IMR-90 (cell line): ENCODE measurements at regions not wholly inside any gene's neighbourhood (a gene's known extent, or its start where the extent isn't known, plus 50 kb on each side); places are given as distances from the start of the nearest gene placed in this dataset.

Experiments used
- ATAC-seq: fragments of 200-7000 bp; cut with Tn5 transposase; 2 replicates; pipeline ENCODE4 v1.9.1; 2020; ENCODE audit warnings: low read depth, mild to moderate bottlenecking, moderate library complexity
- BruUV-seq: library from RNA; stranded (reverse); fragments of 400-500 nt; replicated peaks from 2 replicates; lab custom pipeline; 2021; lab: Mats Ljungman, UMichigan
- CTCF ChIA-PET: fragments of 300-600 bp; formaldehyde crosslinking; extraction: SDS; loops from one replicate; lab custom pipeline; 2021; ENCODE audit warnings: antibody characterized with exemption; lab: Yijun Ruan, JAX
- POLR2A ChIA-PET: fragments of 300-600 bp; sonication (Branson Sonifier 250); formaldehyde crosslinking; loops from one replicate; lab custom pipeline; 2022; ENCODE audit warnings: antibody characterized with exemption; ENCODE audit not compliant: unreplicated experiment; lab: Charles Lee
- DNase-seq: peaks from one replicate; pipeline ENCODE4 v3.0.0; 2013
- H2AFZ ChIP-seq: replicated peaks from 2 replicates; pipeline ENCODE3; 2013; ENCODE audit warnings: low read length, mild to moderate bottlenecking; ENCODE audit not compliant: poor library complexity
- H2AK5ac ChIP-seq: 2 replicates; pipeline ENCODE4 v1.6.1; 2013; ENCODE audit warnings: low read depth, low read length, inconsistent platforms
- H2AK9ac ChIP-seq: replicated peaks from 2 replicates; pipeline ENCODE3; 2013; ENCODE audit warnings: mild to moderate bottlenecking, low read depth, low read length, moderate library complexity; ENCODE audit not compliant: poor library complexity
- H2BK120ac ChIP-seq: 2 replicates; pipeline ENCODE4 v1.6.1; 2013; ENCODE audit warnings: low read depth, low read length, inconsistent platforms
- H2BK15ac ChIP-seq: 3 replicates; pipeline ENCODE4 v1.6.1; 2013; ENCODE audit warnings: low read depth, low read length, inconsistent platforms
- H2BK20ac ChIP-seq: 2 replicates; pipeline ENCODE4 v1.6.1; 2013; ENCODE audit warnings: low read depth, mild to moderate bottlenecking, inconsistent platforms, low read length, moderate library complexity
- H2BK5ac ChIP-seq: 2 replicates; pipeline ENCODE4 v1.6.1; 2013; ENCODE audit warnings: mild to moderate bottlenecking, low read depth, low read length, inconsistent platforms; ENCODE audit not compliant: poor library complexity, severe bottlenecking
- H3K14ac ChIP-seq: replicated peaks from 2 replicates; pipeline ENCODE4 v1.6.1; 2013; ENCODE audit warnings: low read depth, low read length, inconsistent platforms
- H3K18ac ChIP-seq: 2 replicates; pipeline ENCODE4 v1.6.1; 2013; ENCODE audit warnings: low read depth, low read length, control low read depth
- H3K23ac ChIP-seq: 2 replicates; pipeline ENCODE4 v1.6.1; 2013; ENCODE audit warnings: low read depth, low read length, inconsistent platforms
- H3K27ac ChIP-seq: 2 replicates; pipeline ENCODE4 v1.5.1; 2013; ENCODE audit warnings: mild to moderate bottlenecking, control low read depth, low read length; ENCODE audit not compliant: insufficient read depth
- H3K27me3 ChIP-seq: 2 replicates; pipeline ENCODE4 v1.6.1; 2013; ENCODE audit warnings: low read length; ENCODE audit not compliant: control insufficient read depth, insufficient read depth
- H3K36me3 ChIP-seq: 2 replicates; pipeline ENCODE4 v1.6.1; 2013; ENCODE audit warnings: low read length, mixed read lengths; ENCODE audit not compliant: control insufficient read depth, insufficient read depth
- H3K4ac ChIP-seq: 2 replicates; pipeline ENCODE4 v1.6.1; 2013; ENCODE audit warnings: low read depth, low read length, inconsistent platforms
- H3K4me1 ChIP-seq: 2 replicates; pipeline ENCODE4 v1.6.1; 2013; ENCODE audit warnings: low read length, mixed read lengths; ENCODE audit not compliant: control insufficient read depth, insufficient read depth
- H3K4me2 ChIP-seq: 2 replicates; pipeline ENCODE4 v1.6.1; 2013; ENCODE audit warnings: low read depth, mild to moderate bottlenecking, control low read depth, low read length, moderate library complexity
- H3K4me3 ChIP-seq: 2 replicates; pipeline ENCODE4 v1.5.1; 2013; ENCODE audit warnings: low read depth, mild to moderate bottlenecking, control low read depth, low read length, moderate library complexity; ENCODE audit not compliant: insufficient read depth
- H3K56ac ChIP-seq: 2 replicates; pipeline ENCODE4 v1.6.1; 2013; ENCODE audit warnings: low read length, inconsistent platforms; ENCODE audit not compliant: insufficient read depth; ENCODE audit errors: extremely low read depth
- H3K79me1 ChIP-seq, 2 experiments: 2 replicates each; pipeline ENCODE4 v1.6.1; 2013; ENCODE audit warnings: low read length in 2 of 2, inconsistent platforms in 1 of 2, low read depth in 1 of 2
- H3K9ac ChIP-seq: 2 replicates; pipeline ENCODE4 v1.6.1; 2013; ENCODE audit warnings: low read depth, low read length, control low read depth
- H3K9me1 ChIP-seq: 2 replicates; pipeline ENCODE4 v1.6.1; 2013; ENCODE audit warnings: low read length, inconsistent platforms; ENCODE audit not compliant: insufficient read depth
- H3K9me3 ChIP-seq: 2 replicates; pipeline ENCODE4 v1.6.1; 2013; ENCODE audit warnings: low read length; ENCODE audit not compliant: control insufficient read depth, insufficient read depth
- H4K20me1 ChIP-seq: 2 replicates; pipeline ENCODE4 v1.6.1; 2013; ENCODE audit warnings: low read length, inconsistent platforms; ENCODE audit not compliant: insufficient read depth
- H4K5ac ChIP-seq: 2 replicates; pipeline ENCODE4 v1.6.1; 2013; ENCODE audit warnings: mild to moderate bottlenecking, low read depth, low read length, control low read depth
- H4K8ac ChIP-seq, 2 experiments: 2 replicates each; pipeline ENCODE4 v1.6.1; 2013; ENCODE audit warnings: low read depth in 2 of 2, low read length in 2 of 2, control low read depth in 1 of 2, inconsistent platforms in 1 of 2
- H4K91ac ChIP-seq: 2 replicates; pipeline ENCODE4 v1.6.1; 2013; ENCODE audit warnings: low read depth, low read length, inconsistent platforms; ENCODE audit not compliant: insufficient read depth
- BHLHE40 ChIP-seq: fragments of 150-350 bp; IDR thresholded peaks from 2 replicates; pipeline ENCODE4 v1.6.1; 2016; ENCODE audit warnings: mild to moderate bottlenecking, low read depth, low read length
- CEBPB ChIP-seq: IDR thresholded peaks from 2 replicates; pipeline ENCODE4 v1.6.1; 2012; ENCODE audit warnings: low read depth, low read length, improper control_type of control experiment
- CHD1 ChIP-seq: IDR thresholded peaks from 2 replicates; pipeline ENCODE4 v1.6.1; 2012; ENCODE audit warnings: low read depth, low read length, improper control_type of control experiment
- CTCF ChIP-seq: conservative IDR thresholded peaks from 2 replicates; pipeline ENCODE4 v1.5.1; 2012; ENCODE audit warnings: mild to moderate bottlenecking, low read depth, low read length, improper control_type of control experiment
- ELK1 ChIP-seq: fragments of 150-350 bp; IDR thresholded peaks from 2 replicates; pipeline ENCODE4 v1.6.1; 2016; ENCODE audit warnings: low read depth, mild to moderate bottlenecking, low read length, moderate library complexity, borderline replicate concordance
- FOS ChIP-seq: fragments of 150-350 bp; IDR thresholded peaks from 2 replicates; pipeline ENCODE4 v1.6.1; 2016; ENCODE audit warnings: low read depth, low read length
- MAFK ChIP-seq: IDR thresholded peaks from 2 replicates; pipeline ENCODE4 v1.6.1; 2012; ENCODE audit warnings: low read depth, low read length, improper control_type of control experiment
- MAZ ChIP-seq: IDR thresholded peaks from 2 replicates; pipeline ENCODE4 v1.6.1; 2012; ENCODE audit warnings: low read depth, mild to moderate bottlenecking, low read length, improper control_type of control experiment, moderate library complexity, borderline replicate concordance
- MXI1 ChIP-seq: IDR thresholded peaks from 2 replicates; pipeline ENCODE4 v1.6.1; 2012; ENCODE audit warnings: low read depth, mild to moderate bottlenecking, low read length, moderate library complexity, borderline replicate concordance
- NFE2L2 ChIP-seq: fragments of 150-350 bp; IDR thresholded peaks from 2 replicates; pipeline ENCODE4 v1.6.1; 2016; ENCODE audit warnings: low read depth, mild to moderate bottlenecking, low read length
- POLR2A ChIP-seq: IDR thresholded peaks from 2 replicates; pipeline ENCODE4 v1.6.1; 2012; ENCODE audit warnings: mild to moderate bottlenecking, low read depth, low read length
- RAD21 ChIP-seq: IDR thresholded peaks from 2 replicates; pipeline ENCODE4 v1.6.1; 2012; ENCODE audit warnings: low read length, improper control_type of control experiment
- RCOR1 ChIP-seq: IDR thresholded peaks from 2 replicates; pipeline ENCODE4 v1.6.1; 2012; ENCODE audit warnings: mild to moderate bottlenecking, low read length, improper control_type of control experiment; ENCODE audit not compliant: insufficient replicate concordance
- RFX5 ChIP-seq: IDR thresholded peaks from 2 replicates; pipeline ENCODE4 v1.8.0; 2012; ENCODE audit warnings: low read depth, mild to moderate bottlenecking, low read length, moderate library complexity
- SMC3 ChIP-seq: fragments of 150-350 bp; IDR thresholded peaks from 2 replicates; pipeline ENCODE4 v1.6.1; 2016; ENCODE audit warnings: low read depth, mild to moderate bottlenecking, antibody characterized with exemption, low read length, moderate library complexity
- USF2 ChIP-seq: fragments of 150-350 bp; IDR thresholded peaks from 2 replicates; pipeline ENCODE4 v1.6.1; 2017; ENCODE audit warnings: mild to moderate bottlenecking, antibody characterized with exemption, low read length, low read depth
- WGBS, 2 experiments: methylation state at CpG; one replicate each; pipeline versions ENCODE4 v1.1.5 to v1.1.7; 2013; ENCODE audit warnings: missing lambda C conversion rate in 2 of 2; ENCODE audit not compliant: insufficient read length in 1 of 2; ENCODE audit errors: extremely low coverage in 2 of 2; 5-methylcytosine and 5-hydroxymethylcytosine counted together
- dilution Hi-C: fragments of 300-500 bp; cut with HindIII; formaldehyde crosslinking; loops from one replicate; pipeline ENCODE4 v1.14.3; 2018; ENCODE audit warnings: low sequenced_read_pairs; ENCODE audit not compliant: unreplicated experiment
- in situ Hi-C: fragments of 300-500 bp; cut with MboI; formaldehyde crosslinking; loops from 3 replicates; pipeline ENCODE4 v1.14.3; 2019; ENCODE audit warnings: low sequenced_read_pairs, inconsistent platforms, mixed read lengths
- intact Hi-C: fragments of 100-400 bp; cut with micrococcal nuclease; formaldehyde crosslinking; loops from 2 replicates; pipeline ENCODE4 v1.10.0; 2022

- Histone ChIP-seq H3K36me3 (no peaks in the 10 kb centered on the region), H4K20me1 (no peaks in the 10 kb centered on the region), H3K4me2 (no peak overlapping the region), H2BK15ac (no peak overlapping the region), H2BK20ac (no peak overlapping the region), H2BK5ac (no peak overlapping the region), H4K91ac (no peak overlapping the region), H3K9ac (no peak overlapping the region), H2AFZ (no peak overlapping the region), H3K79me1 (no peaks in the 10 kb centered on the region), H2AK9ac (no peak overlapping the region), H2BK120ac (no peak overlapping the region), H3K27me3 (peaks cover 8% of the 10 kb centered on the region), H3K4me3 (no peak overlapping the region), H3K56ac (no peak overlapping the region), H3K9me1 (no peaks in the 10 kb centered on the region), H3K4ac (no peak overlapping the region), H2AK5ac (no peak overlapping the region), H4K8ac (no peak overlapping the region), H3K14ac (no peak overlapping the region), H3K4me1 (no peaks in the 10 kb centered on the region), H3K27ac (no peak overlapping the region), H3K9me3 (no peaks in the 10 kb centered on the region), H3K18ac (no peak overlapping the region), H4K5ac (no peak overlapping the region), H3K23ac (no peak overlapping the region)
- DNase-seq (no peak), ATAC-seq (no peak)
- in situ Hi-C loops (no loop called here), dilution Hi-C loops (no loop called here), intact Hi-C loops (no loop called here)
- ChIA-PET POLR2A (no interaction called here), CTCF (no interaction called here)
- no TSS peak for BruUV-seq
- TF ChIP-seq USF2, result no peak
- TF ChIP-seq RAD21, result no peak
- no peak for TF ChIP-seq CHD1
- no peak for TF ChIP-seq CEBPB
- TF ChIP-seq CTCF, result no peak
- TF ChIP-seq SMC3, result no peak
- no peak for TF ChIP-seq RCOR1
- TF ChIP-seq ELK1, result no peak
- no peak for TF ChIP-seq RFX5
- TF ChIP-seq POLR2A, result no peak
- TF ChIP-seq MAFK, result no peak
- TF ChIP-seq MXI1, result no peak
- no peak for TF ChIP-seq BHLHE40
- no peak for TF ChIP-seq NFE2L2
- no peak for TF ChIP-seq FOS
- TF ChIP-seq MAZ, result no peak
- 24% methylated on average over 2 of the region's 3 CpGs; no CpG with 5 or more reads in 1 of the 2 experiments for WGBS, 2 experiments
These were observed 163.5 kb downstream of the CSNK2A3 start for GRCh38 chr11:11189506-11189905.
